CD1c-positive myeloid dendritic cell (primary cell): ENCODE measurements at regions not wholly inside any gene's neighbourhood (a gene's known extent, or its start where the extent isn't known, plus 50 kb on each side); places are given as distances from the start of the nearest gene placed in this dataset.

Source experiments
- DNase-seq: peaks from one replicate; pipeline ENCODE4 v3.0.0-alpha.2; 2016; ENCODE audit errors: extremely low spot score

DNA sequence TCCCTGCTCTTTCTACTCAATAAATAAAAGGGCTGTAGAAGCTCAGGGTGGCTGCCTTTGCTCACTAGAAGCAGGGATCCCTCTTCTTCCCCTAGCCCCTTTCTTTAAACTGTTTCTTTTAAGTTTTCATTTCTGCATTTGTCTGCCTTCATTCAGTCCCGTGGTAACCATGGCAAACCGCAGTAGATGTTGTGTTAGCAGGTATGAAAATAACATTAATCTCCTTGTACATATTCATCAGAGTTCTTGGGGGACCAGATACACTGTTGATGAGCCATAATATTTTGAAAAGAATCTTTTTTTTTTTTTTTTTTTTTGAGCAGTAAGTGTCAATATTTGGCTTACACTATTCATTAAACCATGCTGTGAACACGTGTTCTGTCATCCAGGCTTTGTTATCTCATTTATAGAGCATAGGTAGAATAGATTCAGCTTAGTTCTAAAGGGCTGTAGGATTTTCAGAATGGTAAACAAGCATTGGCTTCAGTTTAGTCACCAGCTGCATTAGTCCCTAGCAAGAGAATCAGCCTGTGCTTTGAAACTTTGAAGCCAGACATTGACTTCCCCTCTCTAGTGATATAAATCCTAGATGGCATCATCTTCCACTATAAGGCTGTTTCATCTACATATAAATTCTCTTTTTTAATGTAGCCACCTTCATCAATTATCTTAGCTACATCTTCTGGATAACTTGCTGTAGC, 59.4 kb upstream of the SPRY2 start:
- no peak for DNase-seq

GRCh38 chr13:80399340-80400163, 58.6 kb upstream of the SPRY2 start:
- no peak for DNase-seq
